Liver (tissue), 3 donors: ENCODE measurements at regions not wholly inside any gene's neighbourhood (a gene's known extent, or its start where the extent isn't known, plus 50 kb on each side); places are given as distances from the start of the nearest gene placed in this dataset.

Source experiments
- RXRA ChIP-seq, 2 donors: IDR thresholded peaks; 2 replicates each; pipeline ENCODE4 v1.6.1; 2017 to 2018; ENCODE audit warnings: antibody characterized with exemption in 2 of 2, mild to moderate bottlenecking in 1 of 2
- TF ChIP-seq, protein P1 (sequence below): IDR thresholded peaks from 2 replicates; pipeline ENCODE4 v1.6.1; 2016; ENCODE audit warnings: antibody characterized with exemption
- TF ChIP-seq, protein P2 (sequence below): fragments of 150-350 bp; IDR thresholded peaks from 2 replicates; pipeline ENCODE4 v1.5.1; 2017; ENCODE audit warnings: improper control_type of control experiment, low read depth, low read length; ENCODE audit not compliant: missing input control
- donor health status: healthy.
- donor health status: healthy.

DNA sequence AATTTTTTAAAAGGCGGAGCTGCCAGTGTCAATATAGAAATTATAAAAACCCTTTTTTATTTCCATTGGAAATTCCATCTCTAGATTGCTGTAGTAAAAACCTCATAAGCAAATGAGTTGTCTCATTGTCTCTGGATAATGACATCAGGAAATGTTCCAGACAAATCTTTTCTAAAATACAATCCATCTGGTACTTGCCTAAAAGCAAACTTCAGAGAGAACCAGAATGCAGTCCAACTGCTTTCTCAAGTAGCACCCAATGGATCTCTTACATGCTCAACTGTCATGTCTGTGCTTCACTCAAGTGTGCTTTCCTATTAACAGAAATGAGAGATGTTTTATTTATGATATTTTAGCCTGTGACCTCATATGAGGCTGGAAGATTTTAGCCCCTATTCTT, 399.6 kb upstream of the NDST3 start:
- TF ChIP-seq, protein P1, sequence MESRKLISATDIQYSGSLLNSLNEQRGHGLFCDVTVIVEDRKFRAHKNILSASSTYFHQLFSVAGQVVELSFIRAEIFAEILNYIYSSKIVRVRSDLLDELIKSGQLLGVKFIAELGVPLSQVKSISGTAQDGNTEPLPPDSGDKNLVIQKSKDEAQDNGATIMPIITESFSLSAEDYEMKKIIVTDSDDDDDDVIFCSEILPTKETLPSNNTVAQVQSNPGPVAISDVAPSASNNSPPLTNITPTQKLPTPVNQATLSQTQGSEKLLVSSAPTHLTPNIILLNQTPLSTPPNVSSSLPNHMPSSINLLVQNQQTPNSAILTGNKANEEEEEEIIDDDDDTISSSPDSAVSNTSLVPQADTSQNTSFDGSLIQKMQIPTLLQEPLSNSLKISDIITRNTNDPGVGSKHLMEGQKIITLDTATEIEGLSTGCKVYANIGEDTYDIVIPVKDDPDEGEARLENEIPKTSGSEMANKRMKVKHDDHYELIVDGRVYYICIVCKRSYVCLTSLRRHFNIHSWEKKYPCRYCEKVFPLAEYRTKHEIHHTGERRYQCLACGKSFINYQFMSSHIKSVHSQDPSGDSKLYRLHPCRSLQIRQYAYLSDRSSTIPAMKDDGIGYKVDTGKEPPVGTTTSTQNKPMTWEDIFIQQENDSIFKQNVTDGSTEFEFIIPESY, result no peak
- TF ChIP-seq, protein P2, sequence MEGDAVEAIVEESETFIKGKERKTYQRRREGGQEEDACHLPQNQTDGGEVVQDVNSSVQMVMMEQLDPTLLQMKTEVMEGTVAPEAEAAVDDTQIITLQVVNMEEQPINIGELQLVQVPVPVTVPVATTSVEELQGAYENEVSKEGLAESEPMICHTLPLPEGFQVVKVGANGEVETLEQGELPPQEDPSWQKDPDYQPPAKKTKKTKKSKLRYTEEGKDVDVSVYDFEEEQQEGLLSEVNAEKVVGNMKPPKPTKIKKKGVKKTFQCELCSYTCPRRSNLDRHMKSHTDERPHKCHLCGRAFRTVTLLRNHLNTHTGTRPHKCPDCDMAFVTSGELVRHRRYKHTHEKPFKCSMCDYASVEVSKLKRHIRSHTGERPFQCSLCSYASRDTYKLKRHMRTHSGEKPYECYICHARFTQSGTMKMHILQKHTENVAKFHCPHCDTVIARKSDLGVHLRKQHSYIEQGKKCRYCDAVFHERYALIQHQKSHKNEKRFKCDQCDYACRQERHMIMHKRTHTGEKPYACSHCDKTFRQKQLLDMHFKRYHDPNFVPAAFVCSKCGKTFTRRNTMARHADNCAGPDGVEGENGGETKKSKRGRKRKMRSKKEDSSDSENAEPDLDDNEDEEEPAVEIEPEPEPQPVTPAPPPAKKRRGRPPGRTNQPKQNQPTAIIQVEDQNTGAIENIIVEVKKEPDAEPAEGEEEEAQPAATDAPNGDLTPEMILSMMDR, result no peak
- TF ChIP-seq RXRA (IDR thresholded peaks at IDR 0.05), result no peak
